Small intestine (tissue), 7 donors: ENCODE measurements at regions not wholly inside any gene's neighbourhood (a gene's known extent, or its start where the extent isn't known, plus 50 kb on each side); places are given as distances from the start of the nearest gene placed in this dataset.
A peak's percentile ranks its signal among the peaks of the same experiment; 100 is the strongest.

ENCODE experiments used
- DNase-seq, 2 donors: peaks; one replicate each; pipeline versions ENCODE4 v3.0.0 to v3.0.0-alpha.2; 2013
- FAIRE-seq: peaks from 2 replicates; lab custom pipeline; 2012; peaks lifted over from hg19 to GRCh38; lab: Jason Lieb, UNC
- H3K27ac ChIP-seq, 3 donors: one replicate each; pipeline ENCODE4 v1.5.1; 2013; ENCODE audit warnings: low read length in 2 of 3, mild to moderate bottlenecking in 2 of 3, control low read depth in 1 of 3, inconsistent platforms in 1 of 3, low read depth in 1 of 3, moderate library complexity in 1 of 3
- H3K27me3 ChIP-seq, 3 donors: one replicate each; pipeline ENCODE4 v1.6.1; 2013; ENCODE audit warnings: low read length in 3 of 3, inconsistent platforms in 1 of 3; ENCODE audit not compliant: control insufficient read depth in 3 of 3, insufficient read depth in 3 of 3
- H3K36me3 ChIP-seq, 3 donors: one replicate each; pipeline ENCODE4 v1.6.1; 2013; ENCODE audit warnings: low read length in 3 of 3, inconsistent platforms in 1 of 3, low read depth in 1 of 3, mild to moderate bottlenecking in 1 of 3, moderate library complexity in 1 of 3; ENCODE audit not compliant: control insufficient read depth in 3 of 3, insufficient read depth in 2 of 3
- H3K4me1 ChIP-seq, 3 donors: one replicate each; pipeline ENCODE4 v1.6.1; 2013; ENCODE audit warnings: low read length in 2 of 3, inconsistent platforms in 1 of 3, low read depth in 1 of 3, mild to moderate bottlenecking in 1 of 3, moderate library complexity in 1 of 3; ENCODE audit not compliant: control insufficient read depth in 3 of 3, insufficient read depth in 2 of 3
- H3K4me3 ChIP-seq, 3 donors: one replicate each; pipeline ENCODE4 v1.5.1; 2013; ENCODE audit warnings: low read length in 3 of 3, control low read depth in 1 of 3, inconsistent platforms in 1 of 3, low read depth in 1 of 3, mild to moderate bottlenecking in 1 of 3, moderate library complexity in 1 of 3
- H3K9me3 ChIP-seq, 2 donors: one replicate each; pipeline ENCODE4 v1.6.1; 2013; ENCODE audit warnings: low read depth in 1 of 2, low read length in 1 of 2; ENCODE audit not compliant: control insufficient read depth in 2 of 2, insufficient read depth in 1 of 2
- WGBS, 3 donors: extraction: QIAGEN DNeasy Blood & Tissue Kit; methylation state at CpG; one replicate each; pipeline ENCODE4 v1.1.7; 2013; 5-methylcytosine and 5-hydroxymethylcytosine counted together
- donor health status: healthy with polysubstance abuse.
- donor health status: control.
- donor health status: control.
- donor health status: Bipolar disorder and iron deficiency.
- donor health status: healthy.

- Histone ChIP-seq H3K4me3 (no peak overlapping the region), H3K9me3 (no peaks in the 10 kb centered on the region), H3K27ac (no peak overlapping the region), H3K4me1 (no peaks in the 10 kb centered on the region), H3K36me3 (no peaks in the 10 kb centered on the region), H3K27me3 (no peaks in the 10 kb centered on the region)
- no peak for FAIRE-seq
- DNase-seq = peak in 1 of 2 donors; percentile 24
- WGBS, 3 donors = 4 to 11% (median 7%) methylated on average over 3 of the region's 3 CpGs
Observed at GRCh38 chr2:39851651-39852110, 72.6 kb upstream of the THUMPD2 start.

- FAIRE-seq (no peak), DNase-seq (peak in 1 of 2 donors; percentile 16)
- H3K27ac ChIP-seq = no peak overlapping the region
- no peaks in the 10 kb centered on the region for H3K36me3 ChIP-seq
- 31 to 45% (median 43%) methylated on average over 8 of the region's 8 CpGs for WGBS, 3 donors
- no peaks in the 10 kb centered on the region for H3K9me3 ChIP-seq
- H3K4me3 ChIP-seq = no peak overlapping the region
- no peaks in the 10 kb centered on the region for H3K4me1 ChIP-seq
- no peaks in the 10 kb centered on the region for H3K27me3 ChIP-seq
Observed at GRCh38 chr2:39851251-39851650, 72.2 kb upstream of the THUMPD2 start.

- FAIRE-seq = no peak
Observed at GRCh38 chr2:39849982-39850526, 71.0 kb upstream of the THUMPD2 start.

DNA sequence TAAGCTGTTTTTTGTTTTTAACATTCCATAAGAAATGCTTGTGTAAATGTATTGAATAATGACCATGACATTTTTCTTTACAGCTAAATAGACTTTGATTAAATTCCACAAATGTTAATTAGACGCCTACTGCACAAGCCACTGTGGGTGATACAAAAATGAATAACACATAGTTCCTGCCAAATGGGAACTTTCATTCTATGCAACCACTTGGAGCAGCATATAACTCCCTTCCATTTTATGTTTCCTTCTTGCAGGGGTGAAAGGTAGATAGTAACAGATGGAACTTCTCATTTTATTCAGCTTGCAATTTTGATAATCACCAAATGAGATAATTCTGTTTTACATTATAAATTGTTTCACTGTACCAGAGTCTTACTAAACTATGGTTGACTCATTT is 70.0 kb upstream of the THUMPD2 start:
- no peak for FAIRE-seq
- Histone ChIP-seq H3K9me3 (peaks cover 0 to 8% of the 10 kb centered on the region in 2 donors), H3K36me3 (no peaks in the 10 kb centered on the region), H3K27me3 (no peaks in the 10 kb centered on the region), H3K4me1 (no peaks in the 10 kb centered on the region), H3K4me3 (no peak overlapping the region), H3K27ac (no peak overlapping the region)
- WGBS, 3 donors = 77 to 84% (median 79%) methylated on average over 1 of the region's 1 CpG
- no peak for DNase-seq

More at GRCh38 chr2:39849982-39850526, 71.0 kb upstream of the THUMPD2 start:
- DNase-seq = peak; percentile 6 to 15
- H3K4me1 ChIP-seq = no peaks in the 10 kb centered on the region
- H3K4me3 ChIP-seq = no peak overlapping the region
- no peaks in the 10 kb centered on the region for H3K27me3 ChIP-seq
- WGBS, 3 donors = 24 to 60% (median 29%) methylated on average over 4 of the region's 4 CpGs
- no peaks in the 10 kb centered on the region for H3K36me3 ChIP-seq
- H3K9me3 ChIP-seq = no peaks in the 10 kb centered on the region
- no peak overlapping the region for H3K27ac ChIP-seq

DNA sequence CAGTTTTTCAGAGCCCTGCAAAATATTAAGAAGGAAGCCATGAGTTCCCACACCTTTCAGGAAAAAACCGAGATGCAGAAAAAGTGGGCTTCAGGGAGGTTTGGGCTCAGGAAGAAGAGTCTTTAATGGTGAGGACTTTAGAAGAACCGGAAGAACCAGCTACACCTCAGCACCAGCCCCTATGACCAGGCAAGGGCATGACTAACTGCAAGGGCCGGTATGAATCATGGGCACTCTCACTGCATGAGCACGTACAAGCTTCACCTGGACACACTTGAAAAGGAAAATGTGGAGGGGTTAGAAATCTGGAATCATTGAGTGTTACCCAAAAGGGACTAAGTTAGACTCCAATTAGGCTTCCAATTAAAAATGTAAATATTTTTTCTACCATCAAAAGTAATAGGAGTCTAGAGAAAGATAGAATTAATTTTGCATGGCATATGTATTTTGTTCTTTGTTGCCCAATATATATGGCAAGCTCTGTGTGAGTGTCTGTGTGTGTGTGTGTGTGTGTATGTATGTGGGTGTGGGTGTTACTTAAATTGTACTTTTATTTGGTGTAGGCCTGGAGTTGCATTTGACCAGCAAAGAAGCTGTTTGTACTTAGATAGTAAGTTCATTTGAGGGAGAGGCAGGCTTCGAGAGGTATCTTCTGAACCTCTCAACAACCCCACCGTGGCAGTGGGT is 66.5 kb upstream of the THUMPD2 start:
- DNase-seq (no peak), FAIRE-seq (no peak)
- Histone ChIP-seq H3K27ac (no peak overlapping the region), H3K4me3 (no peak overlapping the region), H3K9me3 (peaks cover 0 to 8% of the 10 kb centered on the region in 2 donors), H3K36me3 (no peaks in the 10 kb centered on the region), H3K27me3 (no peaks in the 10 kb centered on the region), H3K4me1 (no peaks in the 10 kb centered on the region)
- 73 to 86% (median 73%) methylated on average over 6 of the region's 6 CpGs for WGBS, 3 donors

DNA sequence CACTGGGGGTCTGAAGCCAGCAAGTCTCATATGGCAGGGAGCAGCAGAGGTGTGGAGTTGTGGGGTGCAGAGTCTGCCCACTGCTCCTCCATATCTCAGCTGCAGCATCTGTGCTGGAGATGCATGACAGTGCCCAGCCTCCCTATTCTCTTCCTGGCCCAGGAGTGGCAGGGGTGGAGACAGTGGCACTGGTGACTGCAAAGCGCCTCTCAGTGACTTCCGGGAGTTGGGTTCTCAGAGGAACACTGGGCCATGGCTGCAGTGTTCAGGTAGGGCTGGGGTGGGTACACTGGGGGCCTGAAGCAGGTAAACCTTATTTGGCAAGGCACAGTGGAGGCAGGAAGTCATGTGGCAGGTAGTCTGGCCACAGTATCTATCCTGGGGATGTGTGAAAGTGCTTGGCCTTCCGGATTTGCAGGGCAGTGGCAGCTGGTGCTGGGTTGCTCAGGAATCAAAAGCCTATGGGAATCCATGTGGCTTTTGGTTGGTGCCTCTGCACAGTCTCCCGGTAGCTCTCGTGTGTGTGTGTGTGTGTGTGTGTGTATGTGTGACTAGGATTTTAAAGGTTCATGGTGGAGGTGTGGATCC is 60.3 kb upstream of the THUMPD2 start:
- 70 to 84% (median 75%) methylated on average over 5 of the region's 5 CpGs for WGBS, 3 donors
- FAIRE-seq (no peak), DNase-seq (no peak)
- peaks cover 0 to 12% of the 10 kb centered on the region in 2 donors for H3K9me3 ChIP-seq
- H3K4me3 ChIP-seq = no peak overlapping the region
- no peaks in the 10 kb centered on the region for H3K36me3 ChIP-seq
- H3K4me1 ChIP-seq = no peaks in the 10 kb centered on the region
- no peak overlapping the region for H3K27ac ChIP-seq
- no peaks in the 10 kb centered on the region for H3K27me3 ChIP-seq

GRCh38 chr2:39838589-39838988 is 59.5 kb upstream of the THUMPD2 start:
- H3K9me3 ChIP-seq = peaks cover 0 to 11% of the 10 kb centered on the region in 2 donors
- no peak overlapping the region for H3K4me3 ChIP-seq
- H3K27me3 ChIP-seq = no peaks in the 10 kb centered on the region
- FAIRE-seq = no peak
- H3K36me3 ChIP-seq = no peaks in the 10 kb centered on the region
- no peak overlapping the region for H3K27ac ChIP-seq
- 89 to 94% (median 93%) methylated on average over 3 of the region's 3 CpGs for WGBS, 3 donors
- DNase-seq = no peak
- H3K4me1 ChIP-seq = no peaks in the 10 kb centered on the region

DNA sequence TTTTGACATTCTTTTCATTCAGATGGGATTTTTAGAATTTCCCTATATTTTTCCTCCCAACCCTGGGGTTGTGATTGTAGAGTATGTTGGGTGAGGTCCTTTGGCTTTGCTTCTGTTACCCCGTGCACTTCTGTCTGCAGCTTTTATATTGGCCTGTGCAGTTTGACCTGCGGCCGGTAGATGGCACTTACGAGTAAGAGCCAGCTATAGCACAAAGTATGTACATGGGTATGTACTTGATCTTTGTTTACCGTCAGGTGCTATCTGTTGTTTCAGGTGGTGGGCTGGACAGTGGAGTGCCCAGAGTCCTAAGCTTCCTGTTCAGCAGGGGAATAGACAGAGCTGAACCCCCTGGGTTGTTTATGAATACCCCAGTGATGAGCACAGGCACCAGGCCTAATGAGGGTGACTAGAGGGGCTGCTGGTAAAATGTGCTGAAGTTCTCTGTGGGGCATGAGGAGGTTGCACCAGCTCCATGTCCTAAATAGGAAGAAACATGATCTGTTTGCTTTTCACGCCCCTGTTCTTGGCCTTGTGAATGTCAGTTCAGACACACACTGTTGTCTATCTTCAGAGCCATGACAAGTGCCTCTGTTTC is 58.9 kb upstream of the THUMPD2 start:
- FAIRE-seq (no peak), DNase-seq (peak; percentile 29 to 35)
- no peaks in the 10 kb centered on the region for H3K27me3 ChIP-seq

More for the DNA sequence above, 58.9 kb upstream of the THUMPD2 start:
- WGBS, 3 donors = 26 to 40% (median 32%) methylated on average over 6 of the region's 6 CpGs
- Histone ChIP-seq H3K4me3 (no peak overlapping the region), H3K4me1 (no peaks in the 10 kb centered on the region), H3K9me3 (peaks cover 0 to 11% of the 10 kb centered on the region in 2 donors), H3K36me3 (no peaks in the 10 kb centered on the region), H3K27ac (no peak overlapping the region)
